GM12878 (cell line): ENCODE measurements at regions not wholly inside any gene's neighbourhood (a gene's known extent, or its start where the extent isn't known, plus 50 kb on each side); places are given as distances from the start of the nearest gene placed in this dataset.

Experiments
- ATAC-seq: fragments of 200-7000 bp; cut with Tn5 transposase; 3 replicates; pipeline ENCODE4 v1.9.1; 2020; ENCODE audit warnings: mild to moderate bottlenecking, moderate library complexity
- BruUV-seq: library from RNA; stranded (reverse); fragments of 400-500 nt; replicated peaks from 2 replicates; lab custom pipeline; 2021; lab: Mats Ljungman, UMichigan
- CTCF ChIA-PET: fragments of 300-600 bp; sonication (Branson Sonifier 250); formaldehyde crosslinking; extraction: SDS; loops from one replicate; lab custom pipeline; 2021; ENCODE audit warnings: inconsistent platforms; lab: Yijun Ruan, JAX
- POLR2A ChIA-PET: fragments of 350-600 bp; formaldehyde crosslinking; extraction: SDS; loops from one replicate; lab custom pipeline; 2021; ENCODE audit warnings: inconsistent platforms; lab: Charles Lee
- RAD21 ChIA-PET: fragments of 300-600 bp; sonication (Branson Sonifier 250); formaldehyde crosslinking; loops from one replicate; lab custom pipeline; 2023; ENCODE audit warnings: antibody characterized with exemption; ENCODE audit not compliant: unreplicated experiment; lab: Charles Lee
- SMC1A ChIA-PET: fragments of 300-600 bp; sonication (Branson Sonifier 250); formaldehyde crosslinking; loops from one replicate; lab custom pipeline; 2023; ENCODE audit not compliant: unreplicated experiment, uncharacterized antibody; lab: Charles Lee
- DNase-seq: peaks from one replicate; pipeline ENCODE4 v3.0.0-alpha.2; 2011; ENCODE audit warnings: low read depth, low spot score
- FAIRE-seq: peaks from 3 replicates; lab custom pipeline; 2011; peaks lifted over from hg19 to GRCh38; lab: Jason Lieb, UNC
- H2AFZ ChIP-seq: 2 replicates; pipeline ENCODE4 v1.6.0; 2011; ENCODE audit warnings: low read depth, low read length, control low read depth; ENCODE audit not compliant: control insufficient read depth
- H3K27ac ChIP-seq: 2 replicates; pipeline ENCODE4 v1.5.1; 2011; ENCODE audit warnings: control low read depth; ENCODE audit not compliant: control insufficient read depth, insufficient read depth
- H3K27me3 ChIP-seq, 2 experiments: replicated peaks in 1 of 2; 2 replicates each; pipeline versions ENCODE4 v1.6.0 to v1.6.1; 2011; ENCODE audit warnings: low read length in 1 of 2; ENCODE audit not compliant: control insufficient read depth in 2 of 2, insufficient read depth in 2 of 2
- H3K36me3 ChIP-seq, 2 experiments: 2 replicates each; pipeline ENCODE4 v1.5.1; 2011; ENCODE audit warnings: low read length in 1 of 2; ENCODE audit not compliant: control insufficient read depth in 2 of 2, insufficient read depth in 2 of 2
- H3K4me1 ChIP-seq: 2 replicates; pipeline ENCODE4 v1.6.1; 2011; ENCODE audit warnings: mild to moderate bottlenecking, low read length, moderate library complexity, mixed read lengths; ENCODE audit not compliant: control insufficient read depth, insufficient read depth
- H3K4me2 ChIP-seq: 2 replicates; pipeline ENCODE4 v1.6.0; 2011; ENCODE audit warnings: control low read depth; ENCODE audit not compliant: control insufficient read depth, insufficient read depth
- H3K4me3 ChIP-seq: fragments of 200-600 bp; sonication (generic); 2 replicates; pipeline ENCODE4 v1.5.1; 2016
- H3K79me2 ChIP-seq: 2 replicates; pipeline ENCODE4 v1.6.0; 2011; ENCODE audit warnings: low read length; ENCODE audit not compliant: control insufficient read depth, insufficient read depth
- H3K9ac ChIP-seq: 2 replicates; pipeline ENCODE4 v1.8.0; 2011; ENCODE audit warnings: low read length, control low read depth, mixed read lengths; ENCODE audit not compliant: control insufficient read depth, insufficient read depth
- H3K9me3 ChIP-seq: replicated peaks from 3 replicates; pipeline ENCODE4 v1.5.1; 2011; ENCODE audit warnings: mild to moderate bottlenecking, low read length; ENCODE audit not compliant: control insufficient read depth, insufficient read depth
- H4K20me1 ChIP-seq: 2 replicates; pipeline ENCODE4 v1.6.0; 2011; ENCODE audit not compliant: control insufficient read depth, insufficient read depth
- BACH1 ChIP-seq: fragments of 450-650 bp; IDR thresholded peaks from 2 replicates; pipeline ENCODE4 v1.6.1; 2017; ENCODE audit warnings: mild to moderate bottlenecking, borderline replicate concordance
- BCL11A ChIP-seq: IDR thresholded peaks from 2 replicates; pipeline ENCODE4 v1.6.1; 2011; ENCODE audit warnings: low read depth, low read length
- BHLHE40 ChIP-seq, 2 experiments: fragments of 450-650 bp in 1 of 2; IDR thresholded peaks; 2 replicates each; pipeline ENCODE4 v1.6.1; 2011 to 2017; ENCODE audit warnings: low read depth in 2 of 2, borderline replicate concordance in 1 of 2, improper control_type of control experiment in 1 of 2, low read length in 1 of 2, mild to moderate bottlenecking in 1 of 2
- E2F4 ChIP-seq: IDR thresholded peaks from 2 replicates; pipeline ENCODE4 v1.6.1; 2012; ENCODE audit warnings: low read depth, low read length, improper control_type of control experiment
- HDAC2 ChIP-seq: fragments of 200-600 bp; sonication (generic); IDR thresholded peaks from 2 replicates; pipeline ENCODE4 v1.6.1; 2017
- HDAC6 ChIP-seq: fragments of 200-600 bp; sonication (generic); IDR thresholded peaks from one replicate; pipeline ENCODE4 v1.8.0; 2017; ENCODE audit warnings: antibody characterized with exemption; ENCODE audit not compliant: unreplicated experiment
- HDGF ChIP-seq: fragments of 450-650 bp; IDR thresholded peaks from 2 replicates; pipeline ENCODE4 v1.6.1; 2016; ENCODE audit warnings: antibody characterized with exemption
- JUNB ChIP-seq: IDR thresholded peaks from 2 replicates; pipeline ENCODE4 v1.6.1; 2016; ENCODE audit warnings: antibody characterized with exemption, mild to moderate bottlenecking
- JUND ChIP-seq: IDR thresholded peaks from 2 replicates; pipeline ENCODE4 v1.6.1; 2012; ENCODE audit warnings: low read depth, mild to moderate bottlenecking, low read length, improper control_type of control experiment, moderate library complexity
- KDM1A ChIP-seq: fragments of 200-600 bp; sonication (generic); IDR thresholded peaks from 2 replicates; pipeline ENCODE4 v1.6.1; 2016; ENCODE audit warnings: borderline replicate concordance
- NFYA ChIP-seq: IDR thresholded peaks from 2 replicates; pipeline ENCODE4 v1.6.1; 2011; ENCODE audit warnings: low read depth, mild to moderate bottlenecking, low read length, improper control_type of control experiment, borderline replicate concordance
- NRF1 ChIP-seq: conservative IDR thresholded peaks from 2 replicates; pipeline ENCODE4 v1.6.1; 2011; ENCODE audit warnings: mild to moderate bottlenecking, low read depth, low read length, improper control_type of control experiment
- PBX3 ChIP-seq: IDR thresholded peaks from 2 replicates; pipeline ENCODE4 v1.6.1; 2011; ENCODE audit warnings: mild to moderate bottlenecking, low read depth, low read length, moderate library complexity; ENCODE audit not compliant: insufficient replicate concordance
- POLR2AphosphoS5 ChIP-seq: IDR thresholded peaks from 2 replicates; pipeline ENCODE4 v1.6.1; 2011; ENCODE audit warnings: mild to moderate bottlenecking, low read length, inconsistent platforms
- PRDM15 ChIP-seq: fragments of 450-650 bp; formaldehyde crosslinking; IDR thresholded peaks from 2 replicates; pipeline ENCODE4 v1.4.0; 2020; ENCODE audit warnings: mild to moderate bottlenecking, moderate library complexity
- SMARCA5 ChIP-seq: fragments of 450-650 bp; IDR thresholded peaks from 2 replicates; pipeline ENCODE4 v1.6.1; 2017; ENCODE audit warnings: mild to moderate bottlenecking
- ZSCAN29 ChIP-seq: fragments of 450-650 bp; IDR thresholded peaks from 2 replicates; pipeline ENCODE4 v1.6.1; 2017; ENCODE audit warnings: mild to moderate bottlenecking, moderate library complexity
- WGBS: methylation state at CpG from one replicate; pipeline ENCODE4 v1.1.6; 2016; ENCODE audit warnings: low lambda C conversion rate; ENCODE audit not compliant: insufficient replicate concordance, insufficient coverage; ENCODE audit errors: missing lambda C conversion rate; 5-methylcytosine and 5-hydroxymethylcytosine counted together
- in situ Hi-C: fragments of 300-500 bp; cut with MboI; formaldehyde crosslinking; loops from 9 replicates; pipeline ENCODE4 v1.14.3; 2018; ENCODE audit warnings: mixed read lengths
- intact Hi-C: fragments of 100-400 bp; cut with micrococcal nuclease; formaldehyde crosslinking; loops from one replicate; pipeline ENCODE4 v1.14.2; 2022; ENCODE audit not compliant: unreplicated experiment

- RAD21 ChIA-PET = no interaction called here
- no peak overlapping the region for H3K9ac ChIP-seq
- in situ Hi-C loops (no loop called here), intact Hi-C loops (no loop called here)
- H3K36me3 ChIP-seq = no peaks in the 10 kb centered on the region
- H3K9me3 ChIP-seq = no peaks in the 10 kb centered on the region
- H4K20me1 ChIP-seq = no peaks in the 10 kb centered on the region
- no peak for TF ChIP-seq PRDM15 (CRISPR knock-in tag)
- no peak for TF ChIP-seq E2F4
- no peak for TF ChIP-seq BHLHE40 (IDR thresholded peaks at IDR 0.05; ENCODE audit: borderline replicate concordance in 1 of 2, low read depth in 2 of 2, low read length in 1 of 2)
- no peak for TF ChIP-seq JUND
- no peak for TF ChIP-seq KDM1A
- TF ChIP-seq NRF1 = no peak
- TF ChIP-seq JUNB = no peak
- TF ChIP-seq PBX3 = no peak
- TF ChIP-seq POLR2AphosphoS5 = no peak
- no peak for TF ChIP-seq SMARCA5
- TF ChIP-seq HDGF = no peak
- no peak for TF ChIP-seq HDAC2
- TF ChIP-seq HDAC6 = no peak
- no peak for TF ChIP-seq BACH1
- no peak for TF ChIP-seq NFYA
- TF ChIP-seq BCL11A = no peak
- TF ChIP-seq ZSCAN29 = no peak
- no peaks in the 10 kb centered on the region for H3K79me2 ChIP-seq
- SMC1A ChIA-PET = no interaction called here
- no peak for FAIRE-seq
- CTCF ChIA-PET = interaction anchor here (1.3 kb wide), 1 partner anchor 60 kb away, joined by 7 read pairs; no protein-coding TSS in a partner anchor
- no peak for DNase-seq
- no TSS peak for BruUV-seq
- H3K4me3 ChIP-seq = no peak overlapping the region
- no peak overlapping the region for H3K27ac ChIP-seq
- no peaks in the 10 kb centered on the region; a peak in 2 of 4 replicates for H3K27me3 ChIP-seq
- no peaks in the 10 kb centered on the region for H3K4me1 ChIP-seq
- ATAC-seq = no peak
- H2AFZ ChIP-seq = no peak overlapping the region
- POLR2A ChIA-PET = no interaction called here
- 96% methylated on average over 4 of the region's 4 CpGs for WGBS
- H3K4me2 ChIP-seq = no peak overlapping the region
These were observed 91.4 kb upstream of the TTC29 start for GRCh38 chr4:147037069-147037468.
